ENCODE measurements at regions not wholly inside any gene's neighbourhood (a gene's known extent, or its start where the extent isn't known, plus 50 kb on each side); places are given as distances from the start of the nearest gene placed in this dataset.

GRCh38 chr21:22925032-22925431 is 1926.8 kb downstream of the NCAM2 start:
- Histone ChIP-seq H4K20me1 (ENCODE audit: control insufficient read depth, insufficient read depth) (no peaks in the 10 kb centered on the region), H3K27me3 (replicated peaks in 1 of 2; ENCODE audit: control insufficient read depth in 2 of 2, insufficient read depth in 2 of 2, low read length in 1 of 2) (no peaks in the 10 kb centered on the region), H3K36me3 (ENCODE audit: control insufficient read depth in 2 of 2, insufficient read depth in 2 of 2, low read length in 1 of 2) (no peaks in the 10 kb centered on the region), H3K27ac (ENCODE audit: control insufficient read depth, insufficient read depth) (no peak overlapping the region), H2AFZ (ENCODE audit: control insufficient read depth, low read depth, low read length) (no peak overlapping the region), H3K4me2 (ENCODE audit: control insufficient read depth, insufficient read depth) (no peak overlapping the region), H3K79me2 (ENCODE audit: control insufficient read depth, insufficient read depth, low read length) (no peaks in the 10 kb centered on the region), H3K4me1 (ENCODE audit: control insufficient read depth, insufficient read depth, low read length) (no peaks in the 10 kb centered on the region), H3K9ac (ENCODE audit: control insufficient read depth, insufficient read depth, low read length) (no peak overlapping the region), H3K9me3 (replicated peaks; ENCODE audit: control insufficient read depth, insufficient read depth, low read length) (no peaks in the 10 kb centered on the region), H3K4me3 (no peak overlapping the region)
- no peak for TF ChIP-seq SUZ12 (IDR thresholded peaks at IDR 0.05; ENCODE audit: unreplicated experiment)
- no peak for TF ChIP-seq PBX3 (IDR thresholded peaks at IDR 0.05; ENCODE audit: insufficient replicate concordance, low read depth, low read length)
- TF ChIP-seq STAT1 (conservative IDR thresholded peaks at IDR 0.05), result no peak
- TF ChIP-seq RCOR1 (conservative IDR thresholded peaks at IDR 0.05; ENCODE audit: low read depth, low read length), result no peak
- no peak for TF ChIP-seq MEF2B (IDR thresholded peaks at IDR 0.05; ENCODE audit: partially characterized antibody, poor library complexity, severe bottlenecking)
- TF ChIP-seq HDGF (IDR thresholded peaks at IDR 0.05), result no peak
- intact Hi-C loops (cut with micrococcal nuclease; ENCODE audit: unreplicated experiment), result no loop called here
- 0% methylated on average over 1 of the region's 1 CpG for WGBS (ENCODE audit: insufficient coverage, insufficient replicate concordance, low lambda C conversion rate, missing lambda C conversion rate)
- RAD21 ChIA-PET (ENCODE audit: unreplicated experiment), result no interaction called here
- no TSS peak for BruUV-seq (replicated peaks)
- FAIRE-seq (no peak), DNase-seq (ENCODE audit: low read depth, low spot score) (no peak), ATAC-seq (no peak)
- SMC1A ChIA-PET (ENCODE audit: uncharacterized antibody, unreplicated experiment), result no interaction called here
- POLR2A ChIA-PET, result no interaction called here
- in situ Hi-C loops (cut with MboI), result no loop called here
- CTCF ChIA-PET, result no interaction called here

- no peaks in the 10 kb centered on the region for H3K9me3 ChIP-seq (replicated peaks; ENCODE audit: control insufficient read depth, insufficient read depth, low read length)
- 4% methylated on average over 2 of the region's 2 CpGs for WGBS (ENCODE audit: insufficient coverage, insufficient replicate concordance, low lambda C conversion rate, missing lambda C conversion rate)
- no TSS peak for BruUV-seq (replicated peaks)
- no peaks in the 10 kb centered on the region for H3K36me3 ChIP-seq (ENCODE audit: control insufficient read depth in 2 of 2, insufficient read depth in 2 of 2, low read length in 1 of 2)
- no peak for FAIRE-seq
- POLR2A ChIA-PET, result no interaction called here
- H3K27ac ChIP-seq (ENCODE audit: control insufficient read depth, insufficient read depth), result no peak overlapping the region
- ATAC-seq, result no peak
- H3K27me3 ChIP-seq (replicated peaks in 1 of 2; ENCODE audit: control insufficient read depth in 2 of 2, insufficient read depth in 2 of 2, low read length in 1 of 2), result no peaks in the 10 kb centered on the region
- H3K79me2 ChIP-seq (ENCODE audit: control insufficient read depth, insufficient read depth, low read length), result no peaks in the 10 kb centered on the region
- H3K4me2 ChIP-seq (ENCODE audit: control insufficient read depth, insufficient read depth), result no peak overlapping the region
- no peaks in the 10 kb centered on the region for H3K4me1 ChIP-seq (ENCODE audit: control insufficient read depth, insufficient read depth, low read length)
- intact Hi-C loops (cut with micrococcal nuclease; ENCODE audit: unreplicated experiment), result no loop called here
- CTCF ChIA-PET, result no interaction called here
- H2AFZ ChIP-seq (ENCODE audit: control insufficient read depth, low read depth, low read length), result no peak overlapping the region
- H3K4me3 ChIP-seq, result no peak overlapping the region
- no peaks in the 10 kb centered on the region for H4K20me1 ChIP-seq (ENCODE audit: control insufficient read depth, insufficient read depth)
- RAD21 ChIA-PET (ENCODE audit: unreplicated experiment), result no interaction called here
- H3K9ac ChIP-seq (ENCODE audit: control insufficient read depth, insufficient read depth, low read length), result no peak overlapping the region
- in situ Hi-C loops (cut with MboI), result no loop called here
- no peak for DNase-seq (ENCODE audit: low read depth, low spot score)
- SMC1A ChIA-PET (ENCODE audit: uncharacterized antibody, unreplicated experiment), result interaction anchor here (1.5 kb wide), 1 partner anchor 11 kb away, joined by 4 read pairs; no protein-coding TSS in a partner anchor
- TF ChIP-seq ATF2 (IDR thresholded peaks at IDR 0.05; ENCODE audit: low read length) (no peak), IRF3 (IDR thresholded peaks at IDR 0.05) (no peak), ZNF384 (IDR thresholded peaks at IDR 0.05; ENCODE audit: borderline replicate concordance, low read depth, low read length) (no peak), CBX3 (IDR thresholded peaks at IDR 0.05; ENCODE audit: borderline replicate concordance, low read depth) (no peak), IRF5 (IDR thresholded peaks at IDR 0.05; ENCODE audit: borderline replicate concordance) (no peak), STAT1 (conservative IDR thresholded peaks at IDR 0.05) (no peak), ETV6 (conservative IDR thresholded peaks at IDR 0.05 in 1 of 2, IDR thresholded peaks at IDR 0.05 in 1 of 2; ENCODE audit: borderline replicate concordance in 1 of 2, low read depth in 1 of 2) (no peak), NFXL1 (IDR thresholded peaks at IDR 0.05; ENCODE audit: borderline replicate concordance) (no peak), RAD51 (IDR thresholded peaks at IDR 0.05) (no peak)
Observed at GRCh38 chr21:22927469-22927868, 1929.3 kb downstream of the NCAM2 start.
